HepG2 (cell line): ENCODE measurements at regions not wholly inside any gene's neighbourhood (a gene's known extent, or its start where the extent isn't known, plus 50 kb on each side); places are given as distances from the start of the nearest gene placed in this dataset.

Source experiments
- ATAC-seq: fragments of 200-7000 bp; cut with Tn5 transposase; 3 replicates; pipeline ENCODE4 v1.9.1; 2020; ENCODE audit warnings: mild to moderate bottlenecking, moderate library complexity
- BruUV-seq: library from RNA; stranded (reverse); fragments of 400-500 nt; replicated peaks from 2 replicates; lab custom pipeline; 2021; lab: Mats Ljungman, UMichigan
- CTCF ChIA-PET: fragments of 300-600 bp; formaldehyde crosslinking; extraction: SDS; loops from one replicate; lab custom pipeline; 2021; ENCODE audit warnings: low total read pairs, inconsistent platforms, low intra/inter-chr PET ratio; lab: Yijun Ruan, JAX
- POLR2A ChIA-PET: fragments of 350-600 bp; sonication (Branson Sonifier 250); formaldehyde crosslinking; loops from one replicate; lab custom pipeline; 2020; ENCODE audit warnings: antibody characterized with exemption, inconsistent platforms; lab: Yijun Ruan, JAX
- DNase-seq: peaks from one replicate; pipeline ENCODE4 v3.0.0-alpha.2; 2015; ENCODE audit warnings: low spot score
- FAIRE-seq: peaks from 3 replicates; lab custom pipeline; 2011; peaks lifted over from hg19 to GRCh38; lab: Jason Lieb, UNC
- H2AFZ ChIP-seq: one replicate; pipeline ENCODE4 v1.6.1; 2011; ENCODE audit warnings: low read length, inconsistent platforms
- H3K27ac ChIP-seq: fragments of 300-600 bp; 3 replicates; pipeline ENCODE4 v1.8.0; 2011; ENCODE audit warnings: mixed run types, mild to moderate bottlenecking, mixed read lengths, low read length, inconsistent platforms; ENCODE audit not compliant: insufficient read depth; ENCODE audit errors: extremely low read length
- H3K27me3 ChIP-seq, 2 experiments: fragments of 200-600 bp in 1 of 2; 2 replicates in 1 of 2; 3 replicates in 1 of 2; pipeline versions ENCODE4 v1.6.0 to v1.8.0; 2011; ENCODE audit warnings: low read length in 2 of 2, mild to moderate bottlenecking in 2 of 2, moderate library complexity in 2 of 2, inconsistent platforms in 1 of 2; ENCODE audit not compliant: insufficient read depth in 2 of 2, control insufficient read depth in 1 of 2
- H3K36me3 ChIP-seq, 2 experiments: fragments of 200-600 bp in 1 of 2; replicated peaks in 1 of 2; 2 replicates in 1 of 2; 3 replicates in 1 of 2; pipeline versions ENCODE4 v1.5.1 to v1.8.0; 2011; ENCODE audit warnings: low read length in 2 of 2, inconsistent platforms in 1 of 2; ENCODE audit not compliant: insufficient read depth in 2 of 2, control insufficient read depth in 1 of 2
- H3K4me1 ChIP-seq: 2 replicates; pipeline ENCODE4 v1.5.1; 2012; ENCODE audit warnings: low read length, inconsistent platforms; ENCODE audit not compliant: insufficient read depth
- H3K4me2 ChIP-seq: 2 replicates; pipeline ENCODE4 v1.6.0; 2011; ENCODE audit warnings: low read depth, low read length, inconsistent platforms
- H3K4me3 ChIP-seq, 3 experiments: fragments of 200-600 bp in 1 of 3; sonication (generic), shearing (Covaris generic) in 1 of 3; replicated peaks in 1 of 3; 2 replicates each; pipeline ENCODE4 v1.5.1; 2011 to 2016; ENCODE audit warnings: low read length in 3 of 3, inconsistent platforms in 2 of 3, low read depth in 2 of 3, mild to moderate bottlenecking in 2 of 3, control low read depth in 1 of 3, mixed read lengths in 1 of 3; ENCODE audit not compliant: insufficient read depth in 1 of 3
- H3K79me2 ChIP-seq: one replicate; pipeline ENCODE4 v1.6.1; 2011; ENCODE audit warnings: low read length, inconsistent platforms; ENCODE audit not compliant: insufficient read depth
- H3K9ac ChIP-seq: 2 replicates; pipeline ENCODE4 v1.6.0; 2011; ENCODE audit warnings: mild to moderate bottlenecking, low read depth, low read length, inconsistent platforms; ENCODE audit not compliant: insufficient read depth
- H3K9me3 ChIP-seq: 2 replicates; pipeline ENCODE4 v1.5.1; 2012; ENCODE audit warnings: mild to moderate bottlenecking, low read length
- H4K20me1 ChIP-seq: 2 replicates; pipeline ENCODE4 v1.6.0; 2011; ENCODE audit warnings: inconsistent platforms, mild to moderate bottlenecking, low read length, moderate library complexity; ENCODE audit not compliant: insufficient read depth
- CCDC6 ChIP-seq: sonication (generic); formaldehyde crosslinking; IDR thresholded peaks from 2 replicates; pipeline ENCODE4 v1.8.1; 2022; ENCODE audit warnings: mild to moderate bottlenecking, missing genetic modification reagents, moderate library complexity
- FOXP1 ChIP-seq, 2 experiments: fragments of 450-650 bp in 1 of 2; IDR thresholded peaks; 2 replicates each; pipeline ENCODE4 v1.6.1; 2017 to 2018; ENCODE audit warnings: antibody characterized with exemption in 1 of 2
- GPN1 ChIP-seq: sonication (generic); formaldehyde crosslinking; IDR thresholded peaks from 2 replicates; pipeline ENCODE4 v1.5.1; 2020; ENCODE audit warnings: missing genetic modification reagents, borderline replicate concordance
- ISX ChIP-seq: sonication (generic); formaldehyde crosslinking; conservative IDR thresholded peaks from 2 replicates; pipeline ENCODE4 v1.5.0; 2020; ENCODE audit warnings: missing genetic modification reagents
- REPIN1 ChIP-seq: sonication (generic); formaldehyde crosslinking; IDR thresholded peaks from 2 replicates; pipeline ENCODE4 v1.8.0; 2022; ENCODE audit warnings: missing genetic modification reagents, low read depth, mild to moderate bottlenecking, borderline replicate concordance
- SIN3A ChIP-seq: IDR thresholded peaks from 2 replicates; pipeline ENCODE4 v1.6.1; 2011; ENCODE audit warnings: low read depth, mild to moderate bottlenecking, control low read depth, low read length, borderline replicate concordance
- SRSF1 ChIP-seq: fragments of 200-400 bp; formaldehyde crosslinking; optimal IDR thresholded peaks from 2 replicates; pipeline ENCODE3; 2017; ENCODE audit warnings: mild to moderate bottlenecking, low read depth, low read length, moderate library complexity
- ZNF773 ChIP-seq: sonication (generic); formaldehyde crosslinking; IDR thresholded peaks from 2 replicates; pipeline ENCODE4 v1.4.0; 2020; ENCODE audit warnings: missing genetic modification reagents, borderline replicate concordance
- WGBS: methylation state at CpG from one replicate; pipeline ENCODE4 v1.1.6; 2017; ENCODE audit warnings: low lambda C conversion rate; 5-methylcytosine and 5-hydroxymethylcytosine counted together
- in situ Hi-C: cut with HindIII; loops from 2 replicates; pipeline ENCODE4 v1.10.0; 2017; ENCODE audit warnings: low pct_unique_long_range_greater_than_20kb; ENCODE audit not compliant: extremely low pct_ligation_motif_present
- intact Hi-C: fragments of 100-400 bp; cut with micrococcal nuclease; formaldehyde crosslinking; loops from one replicate; pipeline ENCODE4 v1.10.0; 2022; ENCODE audit not compliant: unreplicated experiment
- TF ChIP-seq, protein P1 (sequence below): IDR thresholded peaks from 2 replicates; pipeline ENCODE4 v1.6.1; 2016; ENCODE audit warnings: missing genetic modification reagents, missing compliant biosample characterization
- TF ChIP-seq, protein P2 (sequence below): sonication (generic); formaldehyde crosslinking; IDR thresholded peaks from 2 replicates; pipeline ENCODE4 v1.8.0; 2022; ENCODE audit warnings: mild to moderate bottlenecking, missing genetic modification reagents, moderate library complexity
- TF ChIP-seq, protein P3 (sequence below): sonication (generic); formaldehyde crosslinking; IDR thresholded peaks from 2 replicates; pipeline ENCODE4 v1.4.0; 2020; ENCODE audit warnings: mild to moderate bottlenecking, missing genetic modification reagents, borderline replicate concordance
- TF ChIP-seq, protein P4 (sequence below): IDR thresholded peaks from 2 replicates; pipeline ENCODE4 v1.6.1; 2016; ENCODE audit warnings: missing biosample characterization, missing genetic modification reagents, low read depth
- TF ChIP-seq, protein P5 (sequence below): sonication (generic); IDR thresholded peaks from 2 replicates; pipeline ENCODE4 v1.6.1; 2016; ENCODE audit warnings: low read depth, borderline replicate concordance
- TF ChIP-seq, protein P6 (sequence below), 2 experiments: sonication (generic) in 1 of 2; formaldehyde crosslinking in 1 of 2; IDR thresholded peaks; 2 replicates each; pipeline versions ENCODE4 v1.4.0 to v1.6.1; 2018 to 2020; ENCODE audit warnings: missing genetic modification reagents in 2 of 2, borderline replicate concordance in 1 of 2, low read depth in 1 of 2, mild to moderate bottlenecking in 1 of 2, missing biosample characterization in 1 of 2

DNA sequence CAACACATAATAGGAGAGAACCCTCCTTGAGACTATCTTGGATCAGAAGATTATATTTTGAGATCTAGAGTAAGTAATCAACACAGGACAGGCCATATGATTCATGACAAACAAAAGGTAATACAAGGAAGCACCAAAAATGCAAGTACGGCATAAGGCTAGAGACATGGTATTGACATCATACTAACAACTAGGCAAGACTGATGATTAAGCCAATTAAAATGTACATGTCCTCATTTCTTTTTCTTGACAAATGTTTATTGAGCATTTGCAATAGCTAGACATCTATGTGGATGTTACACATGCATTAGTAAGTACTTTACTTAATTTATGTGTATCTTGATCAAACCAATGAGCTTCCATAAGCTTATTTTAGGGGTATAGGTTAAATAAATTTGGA, 695.7 kb upstream of the GALNTL6 start:
- in situ Hi-C loops, result no loop called here
- 42% methylated on average over 1 of the region's 1 CpG for WGBS
- no peaks in the 10 kb centered on the region for H3K79me2 ChIP-seq
- no peaks in the 10 kb centered on the region for H4K20me1 ChIP-seq
- ATAC-seq, result no peak
- H3K4me3 ChIP-seq, result no peak overlapping the region
- ChIA-PET POLR2A (no interaction called here), CTCF (no interaction called here)
- BruUV-seq, result no TSS peak
- H3K4me1 ChIP-seq, result no peaks in the 10 kb centered on the region
- no peak overlapping the region for H3K4me2 ChIP-seq
- H3K36me3 ChIP-seq, result no peaks in the 10 kb centered on the region
- H2AFZ ChIP-seq, result no peak overlapping the region
- H3K9me3 ChIP-seq, result no peaks in the 10 kb centered on the region; the same call in none of the 2 replicates
- H3K9ac ChIP-seq, result no peak overlapping the region
- intact Hi-C loops, result no loop called here
- H3K27me3 ChIP-seq, result no peaks in the 10 kb centered on the region
- FAIRE-seq, result no peak
- no peak overlapping the region for H3K27ac ChIP-seq
- no peak for DNase-seq
- TF ChIP-seq REPIN1 (CRISPR knock-in tag) (no peak), GPN1 (no peak), ZNF773 (CRISPR knock-in tag) (no peak), SIN3A (no peak), FOXP1 (IDR thresholded peaks at IDR 0.05) (no peak), FOXP1 (CRISPR knock-in tag; IDR thresholded peaks at IDR 0.05) (no peak), ISX (CRISPR knock-in tag) (no peak), CCDC6 (CRISPR knock-in tag) (no peak), SRSF1 (no peak)
- TF ChIP-seq, protein P1, sequence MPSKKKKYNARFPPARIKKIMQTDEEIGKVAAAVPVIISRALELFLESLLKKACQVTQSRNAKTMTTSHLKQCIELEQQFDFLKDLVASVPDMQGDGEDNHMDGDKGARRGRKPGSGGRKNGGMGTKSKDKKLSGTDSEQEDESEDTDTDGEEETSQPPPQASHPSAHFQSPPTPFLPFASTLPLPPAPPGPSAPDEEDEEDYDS, result no peak
- TF ChIP-seq, protein P2, sequence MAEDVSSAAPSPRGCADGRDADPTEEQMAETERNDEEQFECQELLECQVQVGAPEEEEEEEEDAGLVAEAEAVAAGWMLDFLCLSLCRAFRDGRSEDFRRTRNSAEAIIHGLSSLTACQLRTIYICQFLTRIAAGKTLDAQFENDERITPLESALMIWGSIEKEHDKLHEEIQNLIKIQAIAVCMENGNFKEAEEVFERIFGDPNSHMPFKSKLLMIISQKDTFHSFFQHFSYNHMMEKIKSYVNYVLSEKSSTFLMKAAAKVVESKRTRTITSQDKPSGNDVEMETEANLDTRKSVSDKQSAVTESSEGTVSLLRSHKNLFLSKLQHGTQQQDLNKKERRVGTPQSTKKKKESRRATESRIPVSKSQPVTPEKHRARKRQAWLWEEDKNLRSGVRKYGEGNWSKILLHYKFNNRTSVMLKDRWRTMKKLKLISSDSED, result no peak
- TF ChIP-seq, protein P3, sequence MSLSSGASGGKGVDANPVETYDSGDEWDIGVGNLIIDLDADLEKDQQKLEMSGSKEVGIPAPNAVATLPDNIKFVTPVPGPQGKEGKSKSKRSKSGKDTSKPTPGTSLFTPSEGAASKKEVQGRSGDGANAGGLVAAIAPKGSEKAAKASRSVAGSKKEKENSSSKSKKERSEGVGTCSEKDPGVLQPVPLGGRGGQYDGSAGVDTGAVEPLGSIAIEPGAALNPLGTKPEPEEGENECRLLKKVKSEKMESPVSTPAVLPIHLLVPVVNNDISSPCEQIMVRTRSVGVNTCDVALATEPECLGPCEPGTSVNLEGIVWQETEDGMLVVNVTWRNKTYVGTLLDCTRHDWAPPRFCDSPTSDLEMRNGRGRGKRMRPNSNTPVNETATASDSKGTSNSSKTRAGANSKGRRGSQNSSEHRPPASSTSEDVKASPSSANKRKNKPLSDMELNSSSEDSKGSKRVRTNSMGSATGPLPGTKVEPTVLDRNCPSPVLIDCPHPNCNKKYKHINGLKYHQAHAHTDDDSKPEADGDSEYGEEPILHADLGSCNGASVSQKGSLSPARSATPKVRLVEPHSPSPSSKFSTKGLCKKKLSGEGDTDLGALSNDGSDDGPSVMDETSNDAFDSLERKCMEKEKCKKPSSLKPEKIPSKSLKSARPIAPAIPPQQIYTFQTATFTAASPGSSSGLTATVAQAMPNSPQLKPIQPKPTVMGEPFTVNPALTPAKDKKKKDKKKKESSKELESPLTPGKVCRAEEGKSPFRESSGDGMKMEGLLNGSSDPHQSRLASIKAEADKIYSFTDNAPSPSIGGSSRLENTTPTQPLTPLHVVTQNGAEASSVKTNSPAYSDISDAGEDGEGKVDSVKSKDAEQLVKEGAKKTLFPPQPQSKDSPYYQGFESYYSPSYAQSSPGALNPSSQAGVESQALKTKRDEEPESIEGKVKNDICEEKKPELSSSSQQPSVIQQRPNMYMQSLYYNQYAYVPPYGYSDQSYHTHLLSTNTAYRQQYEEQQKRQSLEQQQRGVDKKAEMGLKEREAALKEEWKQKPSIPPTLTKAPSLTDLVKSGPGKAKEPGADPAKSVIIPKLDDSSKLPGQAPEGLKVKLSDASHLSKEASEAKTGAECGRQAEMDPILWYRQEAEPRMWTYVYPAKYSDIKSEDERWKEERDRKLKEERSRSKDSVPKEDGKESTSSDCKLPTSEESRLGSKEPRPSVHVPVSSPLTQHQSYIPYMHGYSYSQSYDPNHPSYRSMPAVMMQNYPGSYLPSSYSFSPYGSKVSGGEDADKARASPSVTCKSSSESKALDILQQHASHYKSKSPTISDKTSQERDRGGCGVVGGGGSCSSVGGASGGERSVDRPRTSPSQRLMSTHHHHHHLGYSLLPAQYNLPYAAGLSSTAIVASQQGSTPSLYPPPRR (CRISPR knock-in tag), result no peak
- TF ChIP-seq, protein P4, sequence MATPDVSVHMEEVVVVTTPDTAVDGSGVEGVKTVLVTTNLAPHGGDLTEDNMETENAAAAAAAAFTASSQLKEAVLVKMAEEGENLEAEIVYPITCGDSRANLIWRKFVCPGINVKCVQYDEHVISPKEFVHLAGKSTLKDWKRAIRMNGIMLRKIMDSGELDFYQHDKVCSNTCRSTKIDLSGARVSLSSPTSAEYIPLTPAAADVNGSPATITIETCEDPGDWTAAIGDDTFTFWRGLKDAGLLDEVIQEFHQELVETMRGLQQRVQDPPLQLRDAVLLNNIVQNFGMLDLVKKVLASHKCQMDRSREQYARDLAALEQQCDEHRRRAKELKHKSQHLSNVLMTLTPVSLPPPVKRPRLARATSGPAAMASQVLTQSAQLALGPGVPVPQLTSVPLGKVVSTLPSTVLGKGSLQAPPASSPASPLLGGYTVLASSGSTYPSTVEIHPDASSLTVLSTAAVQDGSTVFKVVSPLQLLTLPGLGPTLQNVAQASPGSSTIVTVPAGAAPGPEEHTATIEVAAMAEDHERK (CRISPR knock-in tag), result no peak
- TF ChIP-seq, protein P5, sequence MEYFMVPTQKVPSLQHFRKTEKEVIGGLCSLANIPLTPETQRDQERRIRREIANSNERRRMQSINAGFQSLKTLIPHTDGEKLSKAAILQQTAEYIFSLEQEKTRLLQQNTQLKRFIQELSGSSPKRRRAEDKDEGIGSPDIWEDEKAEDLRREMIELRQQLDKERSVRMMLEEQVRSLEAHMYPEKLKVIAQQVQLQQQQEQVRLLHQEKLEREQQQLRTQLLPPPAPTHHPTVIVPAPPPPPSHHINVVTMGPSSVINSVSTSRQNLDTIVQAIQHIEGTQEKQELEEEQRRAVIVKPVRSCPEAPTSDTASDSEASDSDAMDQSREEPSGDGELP, result no peak
- TF ChIP-seq, protein P6, sequence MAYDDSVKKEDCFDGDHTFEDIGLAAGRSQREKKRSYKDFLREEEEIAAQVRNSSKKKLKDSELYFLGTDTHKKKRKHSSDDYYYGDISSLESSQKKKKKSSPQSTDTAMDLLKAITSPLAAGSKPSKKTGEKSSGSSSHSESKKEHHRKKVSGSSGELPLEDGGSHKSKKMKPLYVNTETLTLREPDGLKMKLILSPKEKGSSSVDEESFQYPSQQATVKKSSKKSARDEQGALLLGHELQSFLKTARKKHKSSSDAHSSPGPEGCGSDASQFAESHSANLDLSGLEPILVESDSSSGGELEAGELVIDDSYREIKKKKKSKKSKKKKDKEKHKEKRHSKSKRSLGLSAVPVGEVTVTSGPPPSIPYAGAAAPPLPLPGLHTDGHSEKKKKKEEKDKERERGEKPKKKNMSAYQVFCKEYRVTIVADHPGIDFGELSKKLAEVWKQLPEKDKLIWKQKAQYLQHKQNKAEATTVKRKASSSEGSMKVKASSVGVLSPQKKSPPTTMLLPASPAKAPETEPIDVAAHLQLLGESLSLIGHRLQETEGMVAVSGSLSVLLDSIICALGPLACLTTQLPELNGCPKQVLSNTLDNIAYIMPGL (CRISPR knock-in tag; IDR thresholded peaks at IDR 0.05; ENCODE audit: borderline replicate concordance in 1 of 2, low read depth in 1 of 2), result no peak
